IMR-90 (cell line): ENCODE measurements at regions not wholly inside any gene's neighbourhood (a gene's known extent, or its start where the extent isn't known, plus 50 kb on each side); places are given as distances from the start of the nearest gene placed in this dataset.

ENCODE experiments used
- ATAC-seq: fragments of 200-7000 bp; cut with Tn5 transposase; 2 replicates; pipeline ENCODE4 v1.9.1; 2020; ENCODE audit warnings: low read depth, mild to moderate bottlenecking, moderate library complexity
- BruUV-seq: library from RNA; stranded (reverse); fragments of 400-500 nt; replicated peaks from 2 replicates; lab custom pipeline; 2021; lab: Mats Ljungman, UMichigan
- CTCF ChIA-PET: fragments of 300-600 bp; formaldehyde crosslinking; extraction: SDS; loops from one replicate; lab custom pipeline; 2021; ENCODE audit warnings: antibody characterized with exemption; lab: Yijun Ruan, JAX
- POLR2A ChIA-PET: fragments of 300-600 bp; sonication (Branson Sonifier 250); formaldehyde crosslinking; loops from one replicate; lab custom pipeline; 2022; ENCODE audit warnings: antibody characterized with exemption; ENCODE audit not compliant: unreplicated experiment; lab: Charles Lee
- DNase-seq: peaks from one replicate; pipeline ENCODE4 v3.0.0; 2013
- H2AFZ ChIP-seq: replicated peaks from 2 replicates; pipeline ENCODE3; 2013; ENCODE audit warnings: low read length, mild to moderate bottlenecking; ENCODE audit not compliant: poor library complexity
- H2AK5ac ChIP-seq: 2 replicates; pipeline ENCODE4 v1.6.1; 2013; ENCODE audit warnings: low read depth, low read length, inconsistent platforms
- H2AK9ac ChIP-seq: replicated peaks from 2 replicates; pipeline ENCODE3; 2013; ENCODE audit warnings: mild to moderate bottlenecking, low read depth, low read length, moderate library complexity; ENCODE audit not compliant: poor library complexity
- H2BK120ac ChIP-seq: 2 replicates; pipeline ENCODE4 v1.6.1; 2013; ENCODE audit warnings: low read depth, low read length, inconsistent platforms
- H2BK15ac ChIP-seq: 3 replicates; pipeline ENCODE4 v1.6.1; 2013; ENCODE audit warnings: low read depth, low read length, inconsistent platforms
- H2BK20ac ChIP-seq: 2 replicates; pipeline ENCODE4 v1.6.1; 2013; ENCODE audit warnings: low read depth, mild to moderate bottlenecking, inconsistent platforms, low read length, moderate library complexity
- H2BK5ac ChIP-seq: 2 replicates; pipeline ENCODE4 v1.6.1; 2013; ENCODE audit warnings: mild to moderate bottlenecking, low read depth, low read length, inconsistent platforms; ENCODE audit not compliant: poor library complexity, severe bottlenecking
- H3K14ac ChIP-seq: replicated peaks from 2 replicates; pipeline ENCODE4 v1.6.1; 2013; ENCODE audit warnings: low read depth, low read length, inconsistent platforms
- H3K18ac ChIP-seq: 2 replicates; pipeline ENCODE4 v1.6.1; 2013; ENCODE audit warnings: low read depth, low read length, control low read depth
- H3K23ac ChIP-seq: 2 replicates; pipeline ENCODE4 v1.6.1; 2013; ENCODE audit warnings: low read depth, low read length, inconsistent platforms
- H3K27ac ChIP-seq: 2 replicates; pipeline ENCODE4 v1.5.1; 2013; ENCODE audit warnings: mild to moderate bottlenecking, control low read depth, low read length; ENCODE audit not compliant: insufficient read depth
- H3K27me3 ChIP-seq: 2 replicates; pipeline ENCODE4 v1.6.1; 2013; ENCODE audit warnings: low read length; ENCODE audit not compliant: control insufficient read depth, insufficient read depth
- H3K36me3 ChIP-seq: 2 replicates; pipeline ENCODE4 v1.6.1; 2013; ENCODE audit warnings: low read length, mixed read lengths; ENCODE audit not compliant: control insufficient read depth, insufficient read depth
- H3K4ac ChIP-seq: 2 replicates; pipeline ENCODE4 v1.6.1; 2013; ENCODE audit warnings: low read depth, low read length, inconsistent platforms
- H3K4me1 ChIP-seq: 2 replicates; pipeline ENCODE4 v1.6.1; 2013; ENCODE audit warnings: low read length, mixed read lengths; ENCODE audit not compliant: control insufficient read depth, insufficient read depth
- H3K4me2 ChIP-seq: 2 replicates; pipeline ENCODE4 v1.6.1; 2013; ENCODE audit warnings: low read depth, mild to moderate bottlenecking, control low read depth, low read length, moderate library complexity
- H3K4me3 ChIP-seq: 2 replicates; pipeline ENCODE4 v1.5.1; 2013; ENCODE audit warnings: low read depth, mild to moderate bottlenecking, control low read depth, low read length, moderate library complexity; ENCODE audit not compliant: insufficient read depth
- H3K56ac ChIP-seq: 2 replicates; pipeline ENCODE4 v1.6.1; 2013; ENCODE audit warnings: low read length, inconsistent platforms; ENCODE audit not compliant: insufficient read depth; ENCODE audit errors: extremely low read depth
- H3K79me1 ChIP-seq, 2 experiments: 2 replicates each; pipeline ENCODE4 v1.6.1; 2013; ENCODE audit warnings: low read length in 2 of 2, inconsistent platforms in 1 of 2, low read depth in 1 of 2
- H3K9ac ChIP-seq: 2 replicates; pipeline ENCODE4 v1.6.1; 2013; ENCODE audit warnings: low read depth, low read length, control low read depth
- H3K9me1 ChIP-seq: 2 replicates; pipeline ENCODE4 v1.6.1; 2013; ENCODE audit warnings: low read length, inconsistent platforms; ENCODE audit not compliant: insufficient read depth
- H3K9me3 ChIP-seq: 2 replicates; pipeline ENCODE4 v1.6.1; 2013; ENCODE audit warnings: low read length; ENCODE audit not compliant: control insufficient read depth, insufficient read depth
- H4K20me1 ChIP-seq: 2 replicates; pipeline ENCODE4 v1.6.1; 2013; ENCODE audit warnings: low read length, inconsistent platforms; ENCODE audit not compliant: insufficient read depth
- H4K5ac ChIP-seq: 2 replicates; pipeline ENCODE4 v1.6.1; 2013; ENCODE audit warnings: mild to moderate bottlenecking, low read depth, low read length, control low read depth
- H4K8ac ChIP-seq, 2 experiments: 2 replicates each; pipeline ENCODE4 v1.6.1; 2013; ENCODE audit warnings: low read depth in 2 of 2, low read length in 2 of 2, control low read depth in 1 of 2, inconsistent platforms in 1 of 2
- H4K91ac ChIP-seq: 2 replicates; pipeline ENCODE4 v1.6.1; 2013; ENCODE audit warnings: low read depth, low read length, inconsistent platforms; ENCODE audit not compliant: insufficient read depth
- BHLHE40 ChIP-seq: fragments of 150-350 bp; IDR thresholded peaks from 2 replicates; pipeline ENCODE4 v1.6.1; 2016; ENCODE audit warnings: mild to moderate bottlenecking, low read depth, low read length
- CEBPB ChIP-seq: IDR thresholded peaks from 2 replicates; pipeline ENCODE4 v1.6.1; 2012; ENCODE audit warnings: low read depth, low read length, improper control_type of control experiment
- CHD1 ChIP-seq: IDR thresholded peaks from 2 replicates; pipeline ENCODE4 v1.6.1; 2012; ENCODE audit warnings: low read depth, low read length, improper control_type of control experiment
- CTCF ChIP-seq: conservative IDR thresholded peaks from 2 replicates; pipeline ENCODE4 v1.5.1; 2012; ENCODE audit warnings: mild to moderate bottlenecking, low read depth, low read length, improper control_type of control experiment
- ELK1 ChIP-seq: fragments of 150-350 bp; IDR thresholded peaks from 2 replicates; pipeline ENCODE4 v1.6.1; 2016; ENCODE audit warnings: low read depth, mild to moderate bottlenecking, low read length, moderate library complexity, borderline replicate concordance
- FOS ChIP-seq: fragments of 150-350 bp; IDR thresholded peaks from 2 replicates; pipeline ENCODE4 v1.6.1; 2016; ENCODE audit warnings: low read depth, low read length
- MAFK ChIP-seq: IDR thresholded peaks from 2 replicates; pipeline ENCODE4 v1.6.1; 2012; ENCODE audit warnings: low read depth, low read length, improper control_type of control experiment
- MAZ ChIP-seq: IDR thresholded peaks from 2 replicates; pipeline ENCODE4 v1.6.1; 2012; ENCODE audit warnings: low read depth, mild to moderate bottlenecking, low read length, improper control_type of control experiment, moderate library complexity, borderline replicate concordance
- MXI1 ChIP-seq: IDR thresholded peaks from 2 replicates; pipeline ENCODE4 v1.6.1; 2012; ENCODE audit warnings: low read depth, mild to moderate bottlenecking, low read length, moderate library complexity, borderline replicate concordance
- NFE2L2 ChIP-seq: fragments of 150-350 bp; IDR thresholded peaks from 2 replicates; pipeline ENCODE4 v1.6.1; 2016; ENCODE audit warnings: low read depth, mild to moderate bottlenecking, low read length
- POLR2A ChIP-seq: IDR thresholded peaks from 2 replicates; pipeline ENCODE4 v1.6.1; 2012; ENCODE audit warnings: mild to moderate bottlenecking, low read depth, low read length
- RAD21 ChIP-seq: IDR thresholded peaks from 2 replicates; pipeline ENCODE4 v1.6.1; 2012; ENCODE audit warnings: low read length, improper control_type of control experiment
- RCOR1 ChIP-seq: IDR thresholded peaks from 2 replicates; pipeline ENCODE4 v1.6.1; 2012; ENCODE audit warnings: mild to moderate bottlenecking, low read length, improper control_type of control experiment; ENCODE audit not compliant: insufficient replicate concordance
- RFX5 ChIP-seq: IDR thresholded peaks from 2 replicates; pipeline ENCODE4 v1.8.0; 2012; ENCODE audit warnings: low read depth, mild to moderate bottlenecking, low read length, moderate library complexity
- SMC3 ChIP-seq: fragments of 150-350 bp; IDR thresholded peaks from 2 replicates; pipeline ENCODE4 v1.6.1; 2016; ENCODE audit warnings: low read depth, mild to moderate bottlenecking, antibody characterized with exemption, low read length, moderate library complexity
- dilution Hi-C: fragments of 300-500 bp; cut with HindIII; formaldehyde crosslinking; loops from one replicate; pipeline ENCODE4 v1.14.3; 2018; ENCODE audit warnings: low sequenced_read_pairs; ENCODE audit not compliant: unreplicated experiment
- in situ Hi-C: fragments of 300-500 bp; cut with MboI; formaldehyde crosslinking; loops from 3 replicates; pipeline ENCODE4 v1.14.3; 2019; ENCODE audit warnings: low sequenced_read_pairs, inconsistent platforms, mixed read lengths
- intact Hi-C: fragments of 100-400 bp; cut with micrococcal nuclease; formaldehyde crosslinking; loops from 2 replicates; pipeline ENCODE4 v1.10.0; 2022
- TF ChIP-seq, protein P1 (sequence below): fragments of 150-350 bp; IDR thresholded peaks from 2 replicates; pipeline ENCODE4 v1.6.1; 2017; ENCODE audit warnings: mild to moderate bottlenecking, antibody characterized with exemption, low read length, low read depth

DNA sequence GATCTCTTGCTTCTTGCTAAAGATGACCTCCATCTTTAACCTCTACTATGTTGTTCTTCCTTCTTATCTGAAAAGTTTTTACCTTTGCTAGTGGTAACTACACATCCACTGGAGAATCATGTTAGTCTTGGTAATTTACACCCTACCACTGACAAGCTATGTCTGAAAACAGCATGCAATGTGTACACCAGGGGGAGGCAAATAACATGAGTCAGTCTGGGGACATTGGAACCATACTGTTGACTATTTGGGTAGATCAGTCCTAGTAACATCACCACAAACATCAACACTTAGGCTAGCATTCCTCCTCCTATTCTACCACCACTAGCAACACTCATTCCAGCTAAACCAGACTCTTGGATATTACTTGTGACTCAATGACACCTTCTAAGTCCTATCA, 549.0 kb downstream of the KCNT2 start:
- Histone ChIP-seq H2AK9ac (no peak overlapping the region), H3K18ac (no peak overlapping the region), H3K36me3 (no peaks in the 10 kb centered on the region), H3K4ac (no peak overlapping the region), H3K4me3 (no peak overlapping the region), H4K5ac (no peak overlapping the region), H3K9me3 (no peaks in the 10 kb centered on the region), H3K9me1 (no peaks in the 10 kb centered on the region), H3K56ac (no peak overlapping the region), H4K20me1 (no peaks in the 10 kb centered on the region), H2BK5ac (no peak overlapping the region), H2BK20ac (no peak overlapping the region), H3K27me3 (no peaks in the 10 kb centered on the region), H2BK120ac (no peak overlapping the region), H4K8ac (no peak overlapping the region), H2AK5ac (no peak overlapping the region), H2AFZ (no peak overlapping the region), H2BK15ac (no peak overlapping the region), H3K23ac (no peak overlapping the region), H3K9ac (no peak overlapping the region), H3K79me1 (no peaks in the 10 kb centered on the region), H3K27ac (no peak overlapping the region), H3K4me2 (no peak overlapping the region), H3K14ac (no peak overlapping the region), H3K4me1 (no peaks in the 10 kb centered on the region), H4K91ac (no peak overlapping the region)
- CTCF ChIA-PET, result interaction anchor here (0.5 kb wide), 1 partner anchor 19 kb away, joined by 3 read pairs; no protein-coding TSS in a partner anchor
- intact Hi-C loops (no loop called here), in situ Hi-C loops (no loop called here), dilution Hi-C loops (no loop called here)
- POLR2A ChIA-PET, result no interaction called here
- no peak for TF ChIP-seq FOS
- no peak for TF ChIP-seq CEBPB
- TF ChIP-seq MXI1, result no peak
- TF ChIP-seq NFE2L2, result no peak
- no peak for TF ChIP-seq MAFK
- no peak for TF ChIP-seq CHD1
- TF ChIP-seq BHLHE40, result no peak
- no peak for TF ChIP-seq CTCF
- TF ChIP-seq RAD21, result no peak
- no peak for TF ChIP-seq SMC3
- no peak for TF ChIP-seq POLR2A
- no peak for TF ChIP-seq RFX5
- TF ChIP-seq, protein P1, sequence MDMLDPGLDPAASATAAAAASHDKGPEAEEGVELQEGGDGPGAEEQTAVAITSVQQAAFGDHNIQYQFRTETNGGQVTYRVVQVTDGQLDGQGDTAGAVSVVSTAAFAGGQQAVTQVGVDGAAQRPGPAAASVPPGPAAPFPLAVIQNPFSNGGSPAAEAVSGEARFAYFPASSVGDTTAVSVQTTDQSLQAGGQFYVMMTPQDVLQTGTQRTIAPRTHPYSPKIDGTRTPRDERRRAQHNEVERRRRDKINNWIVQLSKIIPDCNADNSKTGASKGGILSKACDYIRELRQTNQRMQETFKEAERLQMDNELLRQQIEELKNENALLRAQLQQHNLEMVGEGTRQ, result no peak
- TF ChIP-seq MAZ, result no peak
- no peak for TF ChIP-seq RCOR1
- TF ChIP-seq ELK1, result no peak
- no TSS peak for BruUV-seq
- ATAC-seq (no peak), DNase-seq (no peak)
